HG02981 (cell line): ENCODE measurements at regions not wholly inside any gene's neighbourhood (a gene's known extent, or its start where the extent isn't known, plus 50 kb on each side); places are given as distances from the start of the nearest gene placed in this dataset.
"Not testable (repeated sequence)": the region's sequence is repeated elsewhere in the genome, so short reads cannot be mapped to it uniquely, and the experiment has no call there.

Source experiments
- ATAC-seq: cut with Tn5 transposase; IDR thresholded peaks from one replicate; pipeline ENCODE4 v1.9.1; 2021; ENCODE audit warnings: mild to moderate bottlenecking, moderate library complexity; ENCODE audit not compliant: unreplicated experiment

DNA sequence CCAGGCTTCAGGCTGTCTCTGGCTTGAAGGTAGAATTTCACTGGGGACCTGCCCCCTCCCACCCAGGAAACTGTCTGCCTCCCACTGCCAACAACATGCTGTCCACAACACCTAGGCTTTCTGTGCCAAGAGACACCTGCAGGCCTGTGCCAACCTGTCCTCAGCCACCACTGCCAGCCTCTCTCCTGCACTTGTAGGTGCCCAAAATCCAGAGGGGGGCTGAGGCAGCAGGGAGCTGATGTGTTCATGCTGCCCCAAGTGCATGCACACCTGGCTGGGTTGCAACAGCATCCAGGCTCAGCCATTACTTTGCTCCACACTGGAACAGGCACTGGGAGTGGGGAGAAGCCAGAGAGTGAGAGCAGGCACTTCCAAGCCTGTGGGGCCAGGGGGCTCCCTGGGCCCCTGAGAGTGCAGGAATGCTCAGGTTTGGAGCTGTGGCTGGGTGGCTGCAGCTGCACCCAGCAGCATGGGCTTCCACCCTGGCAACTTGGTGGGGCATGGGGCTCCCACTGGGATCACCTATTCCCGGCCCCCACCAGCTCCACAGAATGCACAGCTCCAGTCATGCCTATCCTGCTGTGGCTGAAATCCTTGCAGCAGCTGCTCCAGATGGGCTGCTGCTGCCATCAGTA is 218.1 kb upstream of the OBI1 start:
- ATAC-seq = no peak

DNA sequence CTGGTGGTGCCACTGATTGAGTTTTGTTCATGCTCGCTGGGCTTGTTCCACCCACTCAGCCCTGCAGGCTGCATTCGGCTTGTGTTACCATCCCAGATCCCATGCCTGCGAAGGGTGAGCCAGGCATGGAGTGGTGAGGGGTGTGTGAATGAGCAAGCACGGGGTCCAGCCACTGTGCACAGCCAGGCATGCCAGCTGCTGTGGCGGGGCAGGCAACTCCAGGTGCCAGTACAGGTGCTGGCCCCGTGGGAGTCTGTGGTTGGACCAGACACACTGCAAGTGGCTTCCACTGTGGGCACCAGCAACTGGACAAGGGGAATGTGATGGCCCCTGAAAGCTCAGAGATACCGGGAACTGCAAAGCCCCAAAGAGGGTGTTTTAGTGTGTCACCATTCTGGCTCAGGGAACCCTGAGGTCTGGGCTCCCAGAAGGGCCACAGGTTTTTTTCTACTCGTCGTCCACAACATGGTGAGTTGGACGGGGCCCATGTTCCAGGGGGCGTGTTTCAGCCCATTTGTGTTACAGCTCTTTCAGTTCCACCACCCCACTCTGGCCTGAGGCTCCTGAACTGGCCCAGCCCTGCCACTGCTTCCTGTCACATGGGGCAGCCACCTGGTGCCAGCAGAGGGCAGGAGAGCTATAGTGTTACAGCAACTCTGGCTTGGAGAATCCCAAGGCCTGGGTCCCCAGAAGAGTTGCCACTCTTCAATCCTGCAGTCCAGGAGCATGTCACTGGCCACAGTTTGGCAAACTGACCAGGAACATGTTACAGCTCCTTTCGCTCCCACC is 217.0 kb upstream of the OBI1 start:
- ATAC-seq = no peak

DNA sequence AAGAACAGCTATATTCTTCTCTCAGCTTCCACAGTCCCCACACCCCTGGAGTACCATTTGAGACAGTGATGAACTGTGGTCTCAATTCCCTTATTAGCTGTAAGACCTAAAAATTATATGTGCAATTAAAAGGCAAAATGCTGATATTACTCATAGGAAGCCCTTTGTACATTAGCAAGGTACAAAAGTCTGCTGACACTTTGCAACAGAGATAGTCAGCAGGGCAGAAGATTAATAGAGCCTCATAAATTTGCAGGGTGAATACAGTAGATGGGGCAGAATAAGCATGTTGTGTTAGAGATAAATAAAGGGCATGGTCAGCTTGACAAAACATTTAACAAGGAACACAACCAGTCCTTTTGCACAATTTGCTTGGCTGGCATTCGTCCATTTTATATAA is 210.0 kb upstream of the OBI1 start:
- ATAC-seq = no peak

DNA sequence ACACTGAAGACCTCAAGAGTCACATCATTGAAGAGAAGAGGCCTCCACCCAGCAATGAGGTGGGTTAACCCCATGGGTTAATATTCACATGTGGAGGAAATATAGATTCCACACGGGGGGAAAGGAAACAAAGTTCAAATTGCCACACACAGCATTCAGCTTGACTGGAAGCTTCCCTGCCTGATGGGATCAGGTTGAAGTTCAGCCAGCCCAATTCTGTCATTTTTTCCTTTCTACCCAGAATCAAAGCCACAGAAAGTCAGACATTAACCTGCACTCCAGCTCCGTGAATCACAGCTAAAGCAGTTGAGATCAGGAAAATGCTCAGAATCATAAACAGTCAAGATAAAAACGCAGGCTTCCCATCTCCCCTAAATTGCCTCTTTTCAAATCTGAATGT is 208.7 kb upstream of the OBI1 start:
- ATAC-seq = no peak

DNA sequence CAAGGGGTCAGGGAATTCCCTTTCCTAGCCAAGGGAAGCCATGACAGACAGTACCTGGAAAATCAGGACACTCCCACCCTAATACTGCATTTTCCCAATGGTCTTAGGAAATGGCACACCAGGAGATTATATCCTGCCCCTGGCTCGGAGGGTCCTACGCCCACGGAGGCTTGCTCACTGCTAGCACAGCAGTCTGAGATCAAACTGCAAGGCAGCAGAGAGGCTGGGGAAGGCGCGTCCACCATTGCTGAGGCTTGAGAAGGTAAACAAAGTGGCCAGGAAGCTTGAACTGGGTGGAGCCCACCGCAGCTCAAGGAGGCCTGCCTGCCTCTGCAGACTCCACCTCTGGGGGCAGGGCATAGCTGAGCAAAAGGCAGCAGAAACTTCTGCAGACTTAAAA is 207.1 kb upstream of the OBI1 start:
- ATAC-seq = not testable (repeated sequence)

DNA sequence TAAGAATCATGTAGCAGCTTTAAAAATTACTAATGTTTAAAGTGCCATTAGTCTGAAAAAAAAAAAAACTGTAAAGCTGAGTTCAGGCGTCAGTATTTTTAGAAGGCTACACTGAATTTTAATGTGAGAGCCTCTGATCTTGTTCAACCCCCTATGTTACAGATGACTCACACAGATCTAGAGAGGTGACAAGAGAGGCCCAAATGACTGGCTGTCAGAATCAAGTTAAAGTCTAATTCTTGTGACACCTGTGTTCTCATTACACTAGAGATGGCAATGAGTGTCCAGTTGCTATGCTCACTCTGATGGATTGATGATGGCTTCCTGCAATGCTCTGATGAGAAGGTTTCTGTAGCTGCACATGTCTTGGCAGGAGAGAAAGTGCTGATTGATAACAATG is 203.5 kb upstream of the OBI1 start:
- no peak for ATAC-seq

DNA sequence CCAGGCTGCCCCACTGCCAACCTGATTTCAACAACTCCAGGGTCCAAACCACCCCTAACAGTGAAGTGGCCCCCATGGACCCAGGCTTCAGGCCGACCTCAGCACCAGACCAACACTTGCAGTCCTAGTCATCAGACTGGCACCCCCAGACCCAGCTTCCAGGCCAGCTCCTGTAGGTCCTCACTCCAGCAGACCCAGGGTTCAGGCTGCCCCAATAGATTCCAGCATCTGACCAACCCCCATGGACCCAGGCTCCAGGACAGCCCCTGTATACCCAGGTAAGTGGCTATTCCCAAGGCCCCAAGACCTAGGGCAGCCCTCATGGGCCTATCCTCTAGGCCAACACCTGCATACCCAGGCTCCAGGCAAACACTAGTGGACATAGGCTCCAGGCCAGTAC is 193.8 kb upstream of the OBI1 start:
- no peak for ATAC-seq

DNA sequence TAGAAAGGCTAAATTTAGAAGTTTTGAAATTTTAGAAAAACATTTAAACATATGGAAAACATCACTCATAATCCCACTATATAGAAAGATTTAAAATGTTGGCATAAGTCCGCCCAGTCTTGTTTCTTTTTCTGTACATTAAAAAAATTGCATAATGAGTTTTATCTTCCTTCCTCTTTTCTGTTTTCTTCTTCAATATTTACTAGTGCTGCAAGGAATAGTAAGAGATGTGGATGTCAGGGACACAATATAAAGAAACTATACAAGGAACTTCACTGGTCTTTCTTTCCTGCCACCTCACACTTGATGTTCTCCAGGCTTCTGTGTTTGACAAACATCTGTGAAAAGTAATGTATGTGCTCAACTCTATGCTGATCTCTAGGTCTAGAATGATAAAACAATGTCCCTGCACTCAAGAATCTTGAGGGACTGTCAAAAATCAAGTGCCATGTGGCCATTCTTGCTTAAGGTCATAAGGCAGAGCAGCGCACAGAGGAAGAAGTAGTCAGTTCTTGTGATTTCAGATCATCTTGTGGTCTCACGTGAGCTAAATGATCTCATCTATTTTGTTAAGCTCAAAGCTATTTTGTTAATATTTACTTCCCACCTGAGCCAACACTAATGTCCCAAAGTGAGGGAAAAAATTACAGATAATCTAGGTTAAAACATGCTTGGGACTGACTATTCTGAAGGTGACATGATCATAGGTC is 186.9 kb upstream of the OBI1 start:
- no peak for ATAC-seq

DNA sequence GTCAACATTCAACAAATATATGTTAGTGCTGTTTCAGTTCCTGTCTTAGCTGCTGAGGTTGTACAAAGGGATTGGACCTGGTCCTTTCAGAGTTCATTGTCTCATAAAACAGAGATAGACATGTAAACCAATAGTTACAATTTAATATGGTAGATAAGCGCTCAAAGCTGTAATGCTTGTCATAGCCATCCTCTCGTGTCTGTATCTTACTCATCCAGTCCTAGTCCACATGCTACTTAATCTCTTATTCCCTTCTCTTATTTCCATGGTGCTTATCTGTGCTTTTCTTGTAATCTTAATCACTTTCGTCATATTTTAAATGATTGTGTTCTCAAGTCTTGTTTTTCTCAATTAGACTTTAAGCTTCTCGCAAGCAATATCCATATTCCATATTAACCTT is 185.2 kb upstream of the OBI1 start:
- ATAC-seq = no peak

DNA sequence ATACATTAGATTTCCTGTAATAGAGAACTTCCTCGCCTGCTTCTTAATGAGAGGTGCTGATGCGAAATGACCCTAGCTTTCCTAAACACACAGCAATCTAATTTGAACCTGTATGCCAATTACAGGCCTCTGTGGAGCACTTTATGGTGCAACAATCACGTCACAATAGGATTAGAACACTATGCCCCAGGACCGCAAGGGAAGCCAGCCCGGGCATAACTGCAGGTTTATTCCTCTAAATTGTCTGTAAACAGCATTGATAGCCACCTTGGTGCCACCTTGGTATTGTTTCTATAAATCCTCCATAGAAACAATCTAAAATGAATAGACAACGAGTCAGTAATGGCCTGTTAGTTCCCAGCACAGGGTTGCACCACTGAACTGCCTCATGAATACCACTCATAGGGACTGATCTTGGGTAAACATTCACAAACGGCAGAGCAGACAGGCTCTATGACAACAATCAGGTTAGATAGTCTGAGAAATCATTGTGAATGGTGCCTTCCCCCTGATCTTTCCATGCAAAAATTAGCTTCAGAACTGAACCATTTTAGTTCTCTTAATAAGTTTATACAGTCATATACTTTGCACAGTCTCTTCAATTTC is 182.5 kb upstream of the OBI1 start:
- ATAC-seq = no peak

DNA sequence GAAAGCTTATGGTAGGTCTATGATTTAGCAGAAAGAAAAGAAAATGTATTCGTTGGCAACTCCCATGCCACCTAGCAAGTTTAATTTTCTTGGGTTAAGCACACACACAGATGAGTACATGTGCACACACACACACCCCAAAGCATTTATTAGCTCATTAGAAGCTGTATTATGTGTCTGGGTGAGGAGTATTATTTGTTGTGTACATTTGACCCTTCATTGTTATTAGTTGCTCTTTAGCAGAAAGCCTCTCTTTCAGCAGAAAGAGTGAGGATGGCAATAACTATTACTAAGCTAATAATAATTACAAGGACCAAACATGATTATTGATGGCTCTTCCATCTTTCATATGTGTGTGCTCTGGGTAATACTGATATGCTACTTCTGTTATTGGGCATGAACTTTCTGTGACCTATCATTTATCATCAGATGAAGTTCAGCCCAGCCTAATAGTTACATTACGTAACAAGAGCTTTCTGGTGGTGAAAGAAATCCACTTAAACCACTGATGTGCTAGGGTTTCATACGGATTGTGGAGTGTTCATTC is 177.4 kb upstream of the OBI1 start:
- ATAC-seq = no peak

DNA sequence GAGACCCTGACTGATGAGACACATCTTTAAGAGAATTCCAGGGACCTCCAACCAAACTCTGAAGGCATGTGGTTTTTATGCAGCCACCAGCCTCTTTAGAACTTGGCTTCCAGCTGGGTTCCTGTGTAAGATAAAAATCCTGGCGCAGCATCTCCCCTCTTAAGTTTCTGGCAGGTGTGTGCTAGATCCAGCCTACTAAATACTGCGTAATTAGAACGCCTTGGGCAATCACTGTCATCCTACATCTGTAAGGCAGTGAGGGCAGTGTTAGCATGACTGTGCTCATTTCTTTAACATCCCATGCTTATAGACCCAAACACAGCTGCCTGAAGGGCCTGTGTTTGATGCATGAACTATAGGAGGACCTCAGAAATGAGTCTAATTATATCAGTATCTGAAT is 173.5 kb upstream of the OBI1 start:
- no peak for ATAC-seq

DNA sequence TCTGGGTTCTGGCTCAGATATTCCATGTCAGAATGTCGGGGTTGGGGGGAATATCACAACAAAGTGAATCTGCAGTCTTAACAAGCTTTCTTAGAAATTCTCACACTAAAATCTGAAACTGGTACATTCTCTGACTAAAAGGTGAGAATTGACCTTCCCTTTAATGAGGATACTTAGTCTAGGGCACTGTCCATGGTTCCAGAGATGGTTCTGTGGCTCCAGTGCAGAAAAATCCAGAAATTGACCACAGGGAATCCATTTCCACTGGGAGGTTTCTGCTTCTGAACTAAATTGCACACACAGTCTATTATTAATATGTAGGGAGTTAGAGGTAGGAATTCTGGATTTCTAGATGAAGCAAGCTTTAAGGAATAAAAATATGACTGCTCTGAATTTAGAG is 171.6 kb upstream of the OBI1 start:
- ATAC-seq = no peak

DNA sequence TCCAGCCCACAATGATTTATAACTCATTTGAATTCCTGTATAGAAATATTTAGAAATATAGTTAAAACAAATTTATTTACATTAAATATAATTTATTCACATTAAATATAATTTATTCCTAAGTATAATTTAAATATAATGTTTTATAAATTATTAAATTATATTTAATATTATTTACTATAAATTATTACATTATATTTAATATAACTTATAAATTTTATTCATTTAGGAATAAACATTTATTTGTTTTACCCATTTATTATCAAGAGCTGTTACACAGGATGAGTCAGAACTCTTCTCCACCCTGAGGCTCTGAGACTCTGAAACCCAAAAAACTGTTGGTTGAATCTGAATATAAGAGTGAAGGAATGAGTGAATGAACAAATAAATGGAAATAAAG is 170.9 kb upstream of the OBI1 start:
- ATAC-seq = no peak

DNA sequence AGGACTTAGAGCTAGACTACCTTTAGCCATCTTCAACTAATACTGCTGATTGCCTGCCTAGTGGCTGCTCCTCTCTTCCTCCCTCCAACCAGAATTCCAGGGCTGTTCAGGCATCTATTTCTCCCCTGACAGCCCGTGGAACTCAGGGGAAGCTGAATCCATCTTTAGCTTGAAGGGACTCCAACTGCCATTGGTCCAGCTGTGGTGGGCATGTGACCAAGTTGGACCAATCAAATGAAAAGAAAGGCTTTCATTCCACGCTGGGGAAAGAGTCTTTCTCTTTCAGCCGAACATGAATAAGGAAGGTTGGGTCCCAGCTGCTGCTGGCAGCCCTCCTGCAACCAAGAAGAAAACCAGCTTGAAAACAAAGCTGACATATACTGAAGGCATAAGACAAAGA is 168.5 kb upstream of the OBI1 start:
- ATAC-seq = no peak

DNA sequence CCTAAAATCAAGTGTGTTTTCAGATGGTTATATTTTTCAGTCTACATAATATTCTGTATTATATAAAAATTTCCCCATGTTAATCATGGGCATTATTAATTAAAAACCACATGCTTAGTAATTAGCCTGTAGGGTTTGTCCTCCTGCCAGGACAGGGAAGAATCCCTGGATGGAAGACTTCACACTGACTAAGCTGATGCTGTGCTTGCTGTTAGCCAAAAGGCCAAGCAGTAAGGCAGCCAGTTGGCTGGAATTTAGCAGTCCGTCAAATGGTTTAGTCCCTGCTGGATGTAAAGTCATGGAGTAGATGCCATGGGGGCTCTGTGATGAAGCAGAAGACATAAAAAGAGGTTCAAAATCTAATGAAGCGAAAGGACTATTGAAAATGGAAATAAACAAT is 168.0 kb upstream of the OBI1 start:
- ATAC-seq = no peak

DNA sequence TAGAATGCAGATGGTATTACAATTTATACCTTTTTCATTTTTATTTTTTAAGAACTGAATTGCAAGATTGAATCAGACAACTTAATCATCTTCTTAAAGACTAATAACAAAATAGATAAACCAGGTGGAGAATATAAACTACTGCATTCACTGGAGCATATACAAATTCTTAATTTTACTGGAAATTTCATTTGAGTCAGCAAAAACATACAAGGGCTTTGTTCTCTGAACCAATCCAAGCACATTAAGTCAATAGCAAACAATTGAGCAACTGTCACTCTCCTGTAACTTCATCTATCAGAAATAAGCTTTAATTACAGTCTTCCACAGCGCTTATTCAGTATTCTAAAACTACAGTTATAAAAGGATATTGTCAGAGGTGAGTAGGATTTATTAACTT is 167.4 kb upstream of the OBI1 start:
- no peak for ATAC-seq

DNA sequence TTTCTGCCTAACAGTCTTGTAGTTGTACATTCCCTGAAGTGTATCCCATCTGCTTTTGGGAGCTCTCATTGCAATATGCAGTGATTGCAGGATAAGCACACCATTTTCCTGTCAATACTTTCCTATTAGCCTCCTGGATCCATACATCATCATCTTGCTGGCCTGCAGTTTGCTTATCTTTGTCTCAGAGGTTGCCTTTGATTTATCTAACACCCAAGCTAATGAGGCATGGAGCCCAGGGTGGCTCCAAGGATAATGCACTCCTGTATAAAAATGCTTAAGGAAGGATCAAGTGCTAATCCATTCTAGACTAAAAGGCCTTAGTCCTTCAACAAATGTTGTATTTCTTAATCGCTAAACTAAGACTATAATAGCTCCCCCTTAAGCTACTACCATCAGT is 161.6 kb upstream of the OBI1 start:
- no peak for ATAC-seq

DNA sequence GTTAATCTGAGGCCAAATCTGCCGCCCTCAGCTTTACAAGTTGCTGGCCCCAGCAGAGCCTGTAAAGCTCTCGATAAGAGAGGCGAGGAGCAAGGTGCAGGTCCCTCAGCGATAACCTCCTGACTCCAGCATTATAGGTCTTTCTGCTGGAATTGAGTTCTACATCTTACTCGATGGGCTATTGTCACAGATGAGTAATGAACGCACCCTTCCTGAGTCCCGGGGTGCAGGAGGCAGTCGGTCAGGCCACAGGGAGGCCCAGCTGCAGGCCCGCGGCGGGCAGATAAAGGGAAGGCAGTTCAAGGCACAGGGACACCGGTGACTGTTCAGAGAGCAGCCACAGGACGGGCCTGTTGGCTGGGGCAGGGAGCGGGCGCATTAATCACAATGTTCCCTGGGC is 157.6 kb upstream of the OBI1 start:
- ATAC-seq = no peak

DNA sequence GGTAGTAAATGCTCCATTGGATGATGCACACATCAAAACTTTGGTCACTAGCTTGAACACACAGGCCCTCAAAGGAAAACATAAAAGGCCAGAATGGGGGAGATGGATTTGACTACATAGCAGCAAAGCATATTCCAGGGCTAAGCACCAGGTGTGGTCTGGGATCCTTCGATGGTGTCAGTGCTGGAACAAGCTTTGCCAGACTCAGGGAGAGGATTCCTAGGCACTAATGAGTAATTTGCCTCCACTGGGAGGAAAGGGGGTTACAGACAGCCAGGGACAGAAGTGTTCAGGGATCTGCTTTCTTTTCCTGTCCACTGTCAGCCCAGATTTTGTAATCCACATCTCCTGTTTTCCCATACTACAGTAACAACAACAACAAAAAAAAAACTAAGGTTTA is 157.2 kb upstream of the OBI1 start:
- ATAC-seq = no peak

DNA sequence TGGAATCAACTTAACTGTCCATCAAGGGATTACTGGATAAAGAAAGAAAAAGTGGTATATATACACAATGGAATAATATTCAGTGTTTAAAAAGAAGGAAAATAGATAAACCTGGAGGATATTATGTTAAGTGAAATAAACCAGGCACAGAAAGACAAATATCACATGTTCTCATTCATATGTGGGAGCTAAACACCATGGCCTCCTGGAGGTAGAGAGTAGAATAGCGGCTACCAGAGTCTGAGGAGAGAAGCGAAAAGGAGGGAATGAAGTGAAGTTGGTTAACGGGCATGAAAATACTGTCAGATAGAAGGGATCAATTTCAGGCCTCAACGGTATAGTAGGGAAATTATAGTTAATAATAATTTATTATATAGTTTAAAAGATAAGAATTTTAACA is 147.5 kb upstream of the OBI1 start:
- peak; percentile 80 for ATAC-seq

DNA sequence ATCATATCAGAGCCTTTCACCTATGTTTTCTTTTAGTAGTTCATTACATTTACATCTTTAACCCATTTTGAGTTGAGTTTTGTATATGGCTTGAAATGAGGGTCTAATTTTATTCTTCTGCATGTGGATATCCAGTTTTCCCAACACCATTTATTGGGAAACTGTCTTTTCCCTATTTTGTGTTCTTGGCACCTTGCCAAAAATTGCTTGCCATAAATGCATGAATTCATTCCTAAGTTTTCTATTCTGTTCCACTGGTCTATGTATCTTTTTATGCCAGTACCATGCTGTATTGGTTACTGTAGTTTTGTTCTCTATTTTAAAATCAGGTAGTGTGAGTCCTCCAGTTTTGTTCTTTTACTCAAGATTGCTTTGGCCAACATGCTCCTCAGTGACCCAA is 144.0 kb upstream of the OBI1 start:
- ATAC-seq = no peak
